Stimulated activated CD8-positive, alpha-beta memory T cell treated with anti-CD3 and anti-CD28 coated beads, Interleukin-15, amount 100 ng/mL, for 4 hours (primary cell): ENCODE measurements at regions not wholly inside any gene's neighbourhood (a gene's known extent, or its start where the extent isn't known, plus 50 kb on each side); places are given as distances from the start of the nearest gene placed in this dataset.

ENCODE experiments used
- DNase-seq, 2 donors: peaks; one replicate each; pipeline ENCODE4 v3.0.0-alpha.2; 2020; ENCODE audit warnings: low read depth in 2 of 2

DNA sequence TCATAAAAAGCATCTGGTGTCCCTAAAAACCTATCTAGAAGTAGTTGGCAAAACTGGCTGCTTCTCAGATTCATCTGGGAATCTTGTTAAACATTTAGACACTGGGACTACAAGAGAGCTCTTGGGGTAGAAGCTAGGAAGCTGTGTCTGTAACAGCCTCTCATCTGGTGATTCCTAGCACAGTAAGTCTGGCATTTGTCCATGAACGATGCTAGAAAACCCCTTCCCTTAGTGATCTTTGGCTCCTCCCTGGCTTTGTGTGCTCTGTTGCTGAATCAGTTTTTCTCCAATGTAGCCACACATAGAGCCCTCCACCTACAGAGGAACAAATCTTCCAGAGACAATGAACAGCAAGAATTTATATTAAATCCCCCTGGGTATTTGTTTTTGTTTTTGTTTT is 951.7 kb upstream of the LCORL start:
- DNase-seq: no peak

DNA sequence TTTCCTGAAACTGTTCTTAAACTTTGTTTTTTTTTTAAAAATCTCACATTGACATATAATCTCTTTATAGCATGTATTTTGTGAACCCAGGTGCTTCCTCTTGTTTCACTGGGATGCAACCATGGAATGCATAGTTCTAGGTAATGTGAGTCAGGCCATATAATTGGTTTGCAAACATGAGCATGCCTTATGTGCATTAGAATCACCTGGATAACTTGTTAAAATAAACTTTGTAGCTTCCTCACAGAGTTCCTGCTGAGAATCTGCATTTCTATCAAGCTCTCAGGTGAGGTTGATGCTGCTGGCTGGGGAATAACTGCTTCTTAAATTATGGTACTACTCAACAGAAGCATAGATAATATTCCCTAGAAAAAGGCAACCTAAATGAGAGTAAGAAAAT is 940.3 kb upstream of the LCORL start:
- no peak for DNase-seq

- no peak for DNase-seq
These were observed 939.7 kb upstream of the LCORL start for GRCh38 chr4:18961266-18961665.

DNA sequence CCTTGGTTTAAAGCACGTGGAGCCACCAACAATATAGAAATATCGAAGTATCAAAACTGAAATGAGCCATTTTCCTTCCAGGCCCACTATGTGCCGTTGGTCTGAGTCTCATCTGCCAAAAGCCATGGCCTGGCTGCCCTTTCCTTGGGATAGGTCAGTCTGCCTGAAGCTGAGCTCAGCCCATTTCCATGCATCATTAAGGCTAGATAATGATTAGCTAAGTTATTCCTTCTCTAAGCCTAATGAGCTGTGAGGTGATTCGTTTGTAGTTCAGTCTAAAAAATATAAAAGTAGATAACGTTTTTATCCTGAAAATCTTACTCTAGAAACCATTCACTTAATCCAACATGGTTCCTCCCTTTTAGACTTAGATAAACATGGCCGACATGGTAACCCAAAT is 936.2 kb upstream of the LCORL start:
- DNase-seq: no peak

DNA sequence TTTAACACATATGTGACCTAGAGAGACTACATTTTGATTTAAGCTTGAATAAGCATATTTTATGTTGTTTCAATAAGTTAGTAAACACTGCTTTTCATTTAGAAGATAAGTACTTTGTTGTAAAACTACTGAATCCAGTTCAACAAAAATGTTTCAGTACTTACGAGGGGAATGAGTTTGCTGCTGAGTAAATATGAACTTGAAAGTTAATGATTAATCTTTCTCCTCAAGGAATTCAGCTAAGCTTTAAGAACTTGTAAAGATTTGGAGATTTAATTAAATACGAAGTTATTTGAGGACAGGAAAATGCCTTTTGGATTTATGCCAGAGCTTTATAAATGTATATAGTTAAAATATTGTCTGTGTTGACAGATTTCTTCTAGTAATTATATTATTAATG is 933.0 kb upstream of the LCORL start:
- no peak for DNase-seq

DNA sequence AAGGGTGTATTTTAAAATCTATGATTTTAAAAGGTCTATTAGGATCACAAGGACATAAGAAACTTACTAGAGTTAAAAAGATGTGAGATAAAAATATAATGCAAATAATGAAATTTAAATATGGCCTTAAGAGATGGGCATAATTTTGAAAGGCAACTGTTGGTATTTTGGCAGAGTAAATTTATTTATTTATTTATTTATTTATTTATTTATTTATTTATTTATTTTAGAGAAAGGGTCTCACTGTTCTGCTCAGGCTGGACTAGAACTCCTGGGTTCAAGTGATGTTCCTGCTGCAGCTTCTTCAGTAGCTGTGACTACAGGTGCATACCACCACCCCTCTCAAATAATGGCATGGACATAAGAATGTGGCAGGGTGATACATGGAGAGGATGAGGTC is 932.1 kb upstream of the LCORL start:
- DNase-seq: no peak

DNA sequence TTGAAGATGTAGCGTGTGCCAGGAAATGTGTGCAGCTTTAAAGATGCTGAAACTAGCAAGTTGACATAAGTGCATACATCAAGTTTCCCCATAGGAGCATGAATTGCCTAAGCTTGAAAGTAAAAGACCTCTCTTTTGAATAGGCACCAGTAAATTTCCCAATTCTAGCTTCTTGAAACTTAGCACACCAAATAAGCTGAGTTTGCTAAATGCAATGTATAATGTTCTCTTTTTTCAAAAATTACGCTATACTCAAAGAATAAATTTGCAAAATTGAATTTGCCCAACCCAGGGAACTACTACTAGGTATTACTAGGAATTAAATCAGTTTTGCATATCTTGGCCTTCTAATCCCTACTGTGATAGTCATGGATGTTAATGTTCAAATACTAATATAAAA is 923.9 kb upstream of the LCORL start:
- DNase-seq: no peak

DNA sequence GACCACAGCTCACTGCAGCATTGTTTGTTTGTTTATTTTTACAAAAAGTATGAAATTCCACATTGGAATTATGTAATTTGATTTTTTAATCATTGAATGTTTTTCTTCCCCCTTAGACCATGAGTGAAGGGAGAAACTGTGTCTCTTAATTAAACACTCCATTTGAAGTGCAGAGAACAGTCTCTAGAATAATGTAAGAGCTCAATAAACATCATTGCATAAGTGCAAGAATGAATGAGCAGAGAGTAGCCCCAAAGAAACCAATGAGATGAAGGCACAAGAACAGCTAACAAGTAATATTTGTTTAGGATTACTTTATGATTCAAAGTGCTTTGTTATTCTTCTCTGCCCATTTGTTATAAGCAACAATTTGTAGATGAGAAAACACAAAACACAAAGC is 921.3 kb upstream of the LCORL start:
- DNase-seq: no peak

DNA sequence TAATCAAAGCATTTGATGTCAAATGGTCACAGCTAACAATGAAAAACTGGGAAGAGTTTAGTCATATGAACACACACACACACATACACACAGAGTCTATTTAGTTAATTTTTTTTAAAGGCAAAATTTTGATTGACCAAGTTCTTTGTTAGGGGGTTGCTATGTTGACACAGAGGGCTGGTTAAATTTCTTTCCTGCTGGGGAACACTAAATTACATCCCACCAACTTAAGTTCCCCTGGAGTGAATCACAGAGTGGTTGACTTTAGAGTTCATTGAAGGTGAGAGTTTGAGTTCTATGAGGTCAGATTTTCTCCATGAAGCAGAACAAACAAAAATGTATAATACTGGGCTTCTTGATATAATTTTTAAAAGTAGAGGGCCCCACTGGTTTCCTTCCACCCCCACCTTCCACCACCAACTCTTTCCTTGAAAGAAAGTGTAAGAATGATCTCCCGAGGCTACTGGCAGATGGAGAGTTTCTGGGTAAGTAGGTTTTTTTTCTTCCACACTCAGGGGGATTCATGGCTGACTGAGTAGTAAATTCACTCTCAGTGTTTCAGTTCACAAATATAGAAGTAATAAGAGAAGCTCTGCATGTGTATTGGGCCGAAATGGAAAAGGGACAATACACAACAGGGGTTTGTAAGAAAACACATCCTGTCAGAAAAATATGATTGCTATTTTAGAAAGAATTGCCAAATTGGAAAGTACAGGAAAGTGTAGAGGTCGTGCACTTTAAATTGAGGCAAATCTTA is 917.0 kb upstream of the LCORL start:
- DNase-seq: no peak

DNA sequence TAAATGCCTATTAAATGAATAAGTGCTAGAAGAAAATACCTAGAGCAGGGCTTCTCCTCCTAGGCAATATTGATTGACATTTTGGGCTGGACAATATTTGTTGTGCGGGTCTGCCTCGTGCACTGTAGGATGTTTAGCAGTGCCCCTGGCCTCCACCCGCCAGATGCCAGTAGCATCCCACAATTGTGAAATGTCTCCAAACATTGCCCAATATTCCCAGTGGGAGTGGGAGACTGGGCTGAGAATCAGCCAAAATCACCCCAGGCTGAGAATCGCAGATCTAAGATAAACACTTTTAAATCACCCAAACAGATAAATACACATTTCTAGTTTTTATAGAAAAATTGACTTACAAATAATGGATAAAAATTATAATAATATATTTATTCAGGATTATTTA is 916.2 kb upstream of the LCORL start:
- DNase-seq: no peak

- no peak for DNase-seq
These were observed 915.5 kb upstream of the LCORL start for GRCh38 chr4:18937080-18937479.

DNA sequence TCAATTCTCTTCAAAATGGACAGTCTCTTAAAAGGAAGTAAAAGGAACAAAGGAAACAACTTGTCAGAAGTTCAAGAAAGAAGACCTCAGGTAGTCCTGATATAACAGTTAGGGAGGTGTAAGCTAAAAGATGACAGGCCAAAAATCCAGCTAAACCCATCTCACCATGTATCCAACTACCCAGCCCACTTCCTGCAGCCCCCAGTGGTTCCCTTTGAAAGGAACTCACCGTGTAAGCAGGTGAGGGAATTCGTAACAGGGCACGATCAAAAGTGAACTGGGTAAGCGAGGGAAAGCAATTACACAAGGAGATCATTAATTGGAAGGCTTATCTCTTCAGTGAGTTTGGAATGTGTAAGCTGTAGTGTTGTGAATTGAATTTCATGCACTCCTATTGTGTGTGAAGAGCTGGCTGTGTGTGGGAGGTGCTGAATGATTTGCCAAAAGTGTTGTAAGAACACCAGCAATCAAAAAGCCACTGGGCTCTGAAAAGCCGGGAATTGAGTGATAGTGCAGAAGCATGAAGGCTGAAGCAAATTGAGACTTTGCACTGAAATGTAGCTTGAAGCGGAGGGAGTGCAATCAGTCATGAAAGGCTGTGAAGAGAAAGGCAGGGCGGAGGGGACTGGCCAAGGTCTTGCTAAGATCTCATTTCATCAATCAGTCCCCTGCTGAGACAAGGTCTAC is 914.2 kb upstream of the LCORL start:
- no peak for DNase-seq

DNA sequence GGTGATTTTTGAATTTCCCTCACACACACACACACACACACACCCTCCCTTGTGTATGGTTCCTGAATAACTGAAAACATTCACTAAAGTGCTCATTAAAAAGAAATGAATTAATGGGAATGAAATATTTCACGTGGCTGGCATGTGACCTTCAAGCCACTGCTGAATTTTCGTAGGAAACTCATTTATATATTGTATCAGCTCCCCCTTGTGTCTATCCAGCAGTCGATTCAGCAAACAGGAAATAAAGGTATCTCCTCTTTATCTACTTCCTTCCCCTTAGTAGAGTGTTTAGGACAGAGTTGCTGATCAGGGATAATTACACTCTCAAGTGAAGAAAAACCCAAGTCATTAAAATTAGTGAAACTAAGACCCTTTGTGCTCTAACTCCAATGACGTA is 912.6 kb upstream of the LCORL start:
- DNase-seq: no peak

GRCh38 chr4:18932730-18933339 is 911.3 kb upstream of the LCORL start:
- DNase-seq: no peak

DNA sequence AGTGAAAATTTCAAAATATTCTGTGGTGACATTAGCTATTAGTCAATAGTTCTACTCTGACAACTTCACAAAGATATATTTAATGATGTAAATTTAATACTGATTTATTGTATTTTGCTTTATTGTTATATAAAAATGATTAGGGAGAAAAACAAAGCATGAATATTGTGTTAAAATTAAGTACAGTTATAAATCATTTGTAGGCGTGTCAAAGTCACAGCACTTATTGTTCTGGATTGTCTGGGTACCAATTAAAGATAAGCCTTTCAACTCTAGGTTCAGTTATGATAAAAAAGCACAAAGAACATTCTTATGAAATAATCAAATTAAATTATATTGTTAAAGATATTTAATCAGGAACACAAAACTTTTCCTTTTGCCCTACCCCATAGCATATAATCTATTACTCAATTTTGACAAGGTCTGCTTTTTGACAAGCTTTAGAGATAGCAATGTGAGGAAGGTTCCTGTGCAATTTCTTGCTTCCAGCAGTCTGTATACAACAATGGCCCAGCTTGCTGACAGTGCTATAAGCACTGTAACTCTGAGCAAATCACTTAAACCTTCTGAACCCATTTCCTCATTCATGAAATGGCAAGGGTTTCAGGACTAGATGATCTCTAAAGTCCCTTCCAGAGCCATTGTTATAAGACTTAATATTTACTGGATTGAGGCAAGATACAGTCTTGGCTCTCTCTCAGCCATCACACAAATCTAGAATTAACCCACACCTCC is 910.3 kb upstream of the LCORL start:
- no peak for DNase-seq

DNA sequence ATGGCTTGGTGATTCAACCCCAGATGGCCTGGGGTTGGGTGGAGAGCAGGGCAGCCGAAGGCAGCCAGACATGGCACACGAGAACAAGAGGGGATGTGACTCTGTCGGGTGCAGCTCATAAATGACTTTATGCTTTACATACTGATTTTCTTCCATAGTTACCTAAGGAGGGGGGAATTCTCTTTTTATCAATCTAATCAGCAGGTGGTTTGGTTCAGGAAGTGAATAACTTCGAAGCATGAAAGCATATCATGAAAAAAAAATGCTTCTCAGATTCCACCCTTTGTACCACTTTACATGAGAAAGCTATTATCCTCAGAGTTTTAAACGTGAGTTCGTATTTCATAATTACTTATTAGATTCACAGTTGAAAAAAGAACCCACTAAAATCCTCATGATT is 908.9 kb upstream of the LCORL start:
- DNase-seq: no peak

- no peak for DNase-seq
These were observed 902.1 kb upstream of the LCORL start for GRCh38 chr4:18923496-18924161.

DNA sequence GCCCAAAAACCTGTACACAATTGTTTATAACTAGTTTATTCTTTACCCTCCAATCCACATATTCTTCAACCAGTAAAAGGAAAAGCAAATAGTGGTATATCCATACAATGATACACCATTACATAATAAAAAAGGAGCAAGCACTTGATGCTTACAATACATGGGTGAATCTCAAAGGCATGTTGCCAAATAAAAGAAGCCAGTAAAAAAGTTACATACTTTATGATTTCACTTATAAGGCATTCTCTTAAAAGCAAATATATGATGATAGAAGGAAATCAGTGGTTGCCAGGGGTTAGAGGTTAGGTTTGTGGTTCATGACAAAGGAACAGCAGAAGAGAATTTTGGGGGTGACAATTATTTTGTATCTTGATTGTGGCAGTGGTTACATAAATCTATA is 896.1 kb upstream of the LCORL start:
- no peak for DNase-seq

GRCh38 chr4:18914182-18914581 is 892.6 kb upstream of the LCORL start:
- no peak for DNase-seq

GRCh38 chr4:18894928-18895327 is 873.4 kb upstream of the LCORL start:
- no peak for DNase-seq

DNA sequence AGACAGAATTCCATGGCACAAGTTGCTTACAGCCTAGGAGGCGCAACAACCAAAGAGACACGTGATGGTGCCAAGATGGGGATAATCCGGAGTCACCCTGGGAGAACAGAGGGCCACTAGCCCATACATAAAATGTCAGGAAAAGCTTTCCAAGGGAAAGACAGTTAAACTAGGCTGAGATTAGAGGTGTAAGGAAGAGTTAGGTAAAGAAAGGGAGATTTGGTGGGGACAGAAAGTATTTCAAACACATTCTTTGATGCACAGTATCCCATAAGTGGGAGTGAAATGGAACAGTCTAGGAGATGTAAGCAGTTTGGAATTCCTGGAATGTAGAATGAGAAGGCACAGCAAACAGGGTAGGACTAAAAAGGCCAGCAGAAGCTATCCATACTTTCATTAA is 860.9 kb upstream of the LCORL start:
- DNase-seq: no peak

DNA sequence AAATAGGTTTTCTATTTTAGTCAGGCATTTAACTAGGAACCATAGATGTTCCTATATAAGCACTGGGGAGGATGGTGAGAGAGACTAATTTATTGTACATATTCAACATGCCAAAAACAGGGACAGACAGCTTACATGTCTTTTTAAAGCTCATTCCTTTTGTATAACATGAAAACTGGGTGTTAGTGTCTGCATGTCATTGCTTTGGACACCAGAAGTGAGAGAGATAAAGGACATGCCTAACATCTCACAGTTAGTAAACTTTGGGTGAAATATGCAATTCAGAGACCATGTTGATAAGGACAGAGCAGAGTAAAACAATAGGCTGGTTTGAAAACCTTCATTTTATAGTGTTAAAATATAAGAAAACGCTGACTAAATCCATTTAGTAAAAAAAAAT is 860.0 kb upstream of the LCORL start:
- no peak for DNase-seq
